ENCODE measurements at regions not wholly inside any gene's neighbourhood (a gene's known extent, or its start where the extent isn't known, plus 50 kb on each side); places are given as distances from the start of the nearest gene placed in this dataset.

GRCh38 chr16:8271344-8271743 lies 319.0 kb downstream of the TMEM114 start:
- TF ChIP-seq CTCF (conservative IDR thresholded peaks at IDR 0.05 in 1 of 2, IDR thresholded peaks at IDR 0.05 in 1 of 2; ENCODE audit: extremely low read depth in 1 of 2, insufficient read depth in 1 of 2, low read depth in 1 of 2, low read length in 2 of 2), result no peak
- no peak for TF ChIP-seq EZH2 (IDR thresholded peaks at IDR 0.05; ENCODE audit: borderline replicate concordance, low read length)
